AG04450 (cell line): ENCODE measurements at regions not wholly inside any gene's neighbourhood (a gene's known extent, or its start where the extent isn't known, plus 50 kb on each side); places are given as distances from the start of the nearest gene placed in this dataset.

Source experiments
- CTCF ChIA-PET: fragments of 300-600, 350-600 bp; formaldehyde crosslinking; extraction: SDS; loops from one replicate; lab custom pipeline; 2022; ENCODE audit warnings: antibody characterized with exemption, inconsistent platforms; lab: Charles Lee
- POLR2A ChIA-PET: fragments of 350-600 bp; formaldehyde crosslinking; extraction: SDS; loops from one replicate; lab custom pipeline; 2021; ENCODE audit warnings: antibody characterized with exemption, inconsistent platforms; lab: Yijun Ruan, JAX
- DNase-seq: peaks from one replicate; pipeline ENCODE4 v3.0.0-alpha.2; 2011; ENCODE audit warnings: low read depth, low spot score
- H3K27ac ChIP-seq: one replicate; pipeline ENCODE4 v1.5.1; 2012; ENCODE audit warnings: low read depth, low read length, control low read depth
- H3K27me3 ChIP-seq: one replicate; pipeline ENCODE4 v1.6.0; 2012; ENCODE audit warnings: low read length; ENCODE audit not compliant: control insufficient read depth, insufficient read depth
- H3K4me3 ChIP-seq: 2 replicates; pipeline ENCODE4 v1.5.1; 2011; ENCODE audit warnings: mild to moderate bottlenecking, low read depth, low read length, control low read depth
- H3K9me3 ChIP-seq: 2 replicates; pipeline ENCODE4 v1.5.1; 2012; ENCODE audit warnings: low read length; ENCODE audit not compliant: control insufficient read depth, insufficient read depth
- CTCF ChIP-seq: IDR thresholded peaks from 2 replicates; pipeline ENCODE4 v1.5.1; 2011; ENCODE audit warnings: low read depth, low read length, control low read depth, inconsistent platforms

- DNase-seq, result no peak
- H3K4me3 ChIP-seq, result no peak overlapping the region
- H3K27me3 ChIP-seq, result peaks cover 5% of the 10 kb centered on the region
- H3K9me3 ChIP-seq, result no peaks in the 10 kb centered on the region
- H3K27ac ChIP-seq, result no peak overlapping the region
- ChIA-PET POLR2A (no interaction called here), CTCF (no interaction called here)
- no peak for TF ChIP-seq CTCF
Observed at GRCh38 chr20:48267860-48268633, 482.8 kb upstream of the SULF2 start.

GRCh38 chr20:48266571-48266970 lies 481.3 kb upstream of the SULF2 start:
- no peak overlapping the region for H3K27ac ChIP-seq
- H3K9me3 ChIP-seq, result no peaks in the 10 kb centered on the region
- TF ChIP-seq CTCF, result no peak
- H3K4me3 ChIP-seq, result no peak overlapping the region
- POLR2A ChIA-PET, result no interaction called here
- DNase-seq, result no peak
- peaks cover 3% of the 10 kb centered on the region for H3K27me3 ChIP-seq
- CTCF ChIA-PET, result no interaction called here

- H3K4me3 ChIP-seq, result no peak overlapping the region
- TF ChIP-seq CTCF, result no peak
- no peak for DNase-seq
- H3K27me3 ChIP-seq, result peaks cover 3% of the 10 kb centered on the region
- ChIA-PET POLR2A (no interaction called here), CTCF (interaction anchor here (0.5 kb wide), 1 partner anchor 28 kb away, joined by 7 read pairs; no protein-coding TSS in a partner anchor)
- no peak overlapping the region for H3K27ac ChIP-seq
- H3K9me3 ChIP-seq, result no peaks in the 10 kb centered on the region
Observed at GRCh38 chr20:48265791-48266190, 480.5 kb upstream of the SULF2 start.

- no peak for DNase-seq
- no peak for TF ChIP-seq CTCF
- POLR2A ChIA-PET, result no interaction called here
- H3K9me3 ChIP-seq, result no peaks in the 10 kb centered on the region
- CTCF ChIA-PET, result no interaction called here
- no peak overlapping the region for H3K27ac ChIP-seq
- H3K27me3 ChIP-seq, result no peaks in the 10 kb centered on the region
- H3K4me3 ChIP-seq, result no peak overlapping the region
Observed at GRCh38 chr20:48262955-48263354, 477.7 kb upstream of the SULF2 start.

- DNase-seq, result no peak
- POLR2A ChIA-PET, result no interaction called here
- Histone ChIP-seq H3K9me3 (no peaks in the 10 kb centered on the region), H3K27ac (no peak overlapping the region), H3K4me3 (no peak overlapping the region), H3K27me3 (no peaks in the 10 kb centered on the region)
- CTCF ChIA-PET, result no interaction called here
- no peak for TF ChIP-seq CTCF
Observed at GRCh38 chr20:48262466-48262865, 477.2 kb upstream of the SULF2 start.
